ENCODE measurements at regions not wholly inside any gene's neighbourhood (a gene's known extent, or its start where the extent isn't known, plus 50 kb on each side); places are given as distances from the start of the nearest gene placed in this dataset.

DNA sequence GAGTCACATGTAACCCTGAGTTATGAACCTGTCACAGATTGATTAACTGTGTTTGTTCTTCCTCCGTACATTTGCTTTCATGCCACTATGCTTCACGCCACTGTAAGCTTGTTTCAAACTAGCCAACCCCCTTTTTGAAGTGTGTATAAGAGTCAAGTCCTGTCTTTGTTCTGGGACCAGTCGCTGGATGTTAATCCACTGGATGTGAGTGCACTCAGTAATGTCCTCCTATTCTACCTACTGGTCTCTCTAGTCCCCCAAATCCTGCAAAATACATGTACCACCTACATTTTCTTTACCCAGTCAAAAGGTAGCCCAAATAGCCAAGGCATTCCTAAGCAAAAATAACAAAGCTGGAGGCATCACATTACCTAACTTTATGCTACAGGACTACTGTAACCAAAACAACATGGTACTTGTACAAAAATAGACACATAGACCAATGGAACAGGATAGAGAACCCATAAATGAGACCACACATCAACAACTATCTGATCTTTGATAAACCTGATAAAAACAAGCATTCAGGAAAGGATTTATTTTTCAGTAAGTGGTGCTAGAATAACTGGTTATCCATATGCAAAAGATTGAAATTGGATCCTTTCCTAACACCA is 1139.1 kb upstream of the SEMA6A start:
- DNase-seq (ENCODE audit: low spot score) = no peak

DNA sequence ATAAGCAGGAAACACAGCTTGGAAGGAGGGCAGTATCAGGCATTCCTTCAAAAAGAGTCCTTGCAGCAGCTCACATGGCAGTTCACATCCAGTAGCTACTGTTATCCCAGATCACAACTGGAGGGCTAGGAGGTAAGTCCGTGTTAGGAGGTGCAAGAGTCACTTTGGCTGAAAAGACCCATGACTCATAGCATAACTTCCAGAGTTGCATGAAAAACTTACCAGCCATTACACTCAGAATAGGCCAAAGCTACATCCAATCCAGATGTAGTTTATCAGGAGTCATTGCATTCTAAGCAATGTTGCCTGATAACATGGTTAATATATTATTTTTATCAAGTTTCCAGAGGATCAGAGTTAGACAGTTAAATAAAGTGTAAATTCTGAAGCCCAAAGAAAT is 1126.4 kb upstream of the SEMA6A start:
- DNase-seq (ENCODE audit: low spot score) = peak; percentile 2

DNA sequence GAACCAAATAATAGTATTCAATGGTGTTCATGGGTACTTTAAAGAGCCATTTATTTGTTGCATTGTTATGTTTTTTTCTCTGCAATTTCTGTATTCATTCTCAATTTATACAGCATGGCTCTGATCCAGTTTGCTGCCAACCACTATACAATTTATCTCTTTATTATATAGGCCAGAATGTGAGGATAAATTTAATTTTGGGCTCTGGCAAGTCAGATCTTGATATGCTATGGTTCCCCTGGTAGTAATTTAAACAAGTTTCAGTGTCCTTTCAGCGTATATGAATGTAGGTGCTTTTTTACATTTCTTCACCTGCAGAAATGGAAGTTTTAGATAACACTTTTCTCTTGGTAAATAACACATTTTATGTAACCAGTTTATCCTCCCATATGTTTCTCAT is 1118.0 kb upstream of the SEMA6A start:
- DNase-seq (ENCODE audit: low spot score) = no peak

DNA sequence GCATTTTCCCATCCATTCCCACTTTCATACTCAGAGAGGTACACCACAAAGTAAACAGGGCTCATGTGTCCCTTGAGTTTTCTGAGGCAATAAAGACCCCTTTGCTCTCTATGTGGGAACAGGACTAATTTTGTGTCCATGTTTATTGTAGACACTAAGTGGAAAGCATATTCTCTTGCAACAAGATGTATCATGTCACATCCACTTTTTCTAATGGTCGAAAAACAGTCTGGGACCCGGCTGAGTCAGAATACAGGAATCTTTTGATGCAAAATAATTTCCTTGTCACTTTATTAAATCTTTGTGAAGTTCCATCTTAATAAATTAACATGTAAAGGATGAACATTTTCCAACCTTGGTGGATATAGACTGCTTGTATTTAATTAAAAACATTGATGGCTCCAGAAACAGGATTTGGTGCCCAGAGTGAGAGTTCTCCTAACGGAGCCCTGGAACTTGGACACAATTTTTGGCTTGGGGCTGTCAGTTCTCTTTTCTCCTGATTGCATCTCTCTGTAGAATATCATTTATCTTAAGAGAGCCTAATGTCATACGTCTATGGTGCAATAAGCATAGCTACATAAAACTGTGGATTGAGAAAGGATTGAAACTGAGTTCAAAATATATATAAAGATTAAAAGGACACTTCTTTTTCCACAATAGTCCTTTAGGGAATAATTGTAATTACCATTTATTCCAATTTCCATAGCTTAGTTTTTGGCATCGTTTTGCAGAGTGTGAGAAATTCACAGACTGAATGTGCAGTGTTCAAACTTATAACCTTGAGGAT is 1116.7 kb upstream of the SEMA6A start:
- DNase-seq (ENCODE audit: low spot score) = no peak

DNA sequence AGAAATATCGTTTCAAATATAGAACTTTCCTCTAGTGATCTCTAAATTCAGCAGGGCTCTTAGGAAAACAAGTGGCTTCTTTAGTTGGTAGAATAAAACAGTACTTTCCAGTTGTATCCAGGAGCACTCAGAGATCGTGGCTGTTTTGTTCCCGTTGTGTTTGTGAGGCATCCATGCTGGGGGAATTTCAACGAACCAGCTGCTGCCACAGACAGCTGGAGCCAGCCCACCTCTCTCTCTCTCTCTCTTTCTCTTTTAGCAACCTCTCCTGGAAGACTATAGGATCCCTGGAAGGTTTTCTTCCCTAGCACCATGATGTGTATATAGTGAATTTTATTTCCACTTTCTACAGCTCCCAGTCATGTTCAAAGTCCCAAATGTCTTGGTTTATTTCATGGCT is 1116.0 kb upstream of the SEMA6A start:
- no peak for DNase-seq (ENCODE audit: low spot score)

DNA sequence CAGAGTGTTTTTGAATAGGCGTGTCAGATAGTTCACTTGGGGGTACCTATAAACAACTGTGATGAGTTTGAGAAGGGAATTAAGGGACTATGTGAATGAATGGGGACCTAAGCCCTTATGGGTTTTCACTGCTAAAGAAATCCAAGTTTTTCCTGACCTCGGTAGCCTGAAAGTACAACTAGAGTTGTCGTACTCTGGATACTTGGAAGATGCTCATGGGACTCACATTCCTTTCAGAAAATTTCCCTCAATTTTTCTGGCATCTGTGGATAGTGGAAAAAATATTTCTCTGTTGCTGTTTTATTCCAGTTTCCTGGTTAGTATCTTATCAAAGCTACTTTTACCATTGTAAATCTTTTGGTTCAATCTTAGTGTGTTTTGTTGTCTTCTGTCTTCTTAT is 1112.3 kb upstream of the SEMA6A start:
- no peak for DNase-seq (ENCODE audit: low spot score)

DNA sequence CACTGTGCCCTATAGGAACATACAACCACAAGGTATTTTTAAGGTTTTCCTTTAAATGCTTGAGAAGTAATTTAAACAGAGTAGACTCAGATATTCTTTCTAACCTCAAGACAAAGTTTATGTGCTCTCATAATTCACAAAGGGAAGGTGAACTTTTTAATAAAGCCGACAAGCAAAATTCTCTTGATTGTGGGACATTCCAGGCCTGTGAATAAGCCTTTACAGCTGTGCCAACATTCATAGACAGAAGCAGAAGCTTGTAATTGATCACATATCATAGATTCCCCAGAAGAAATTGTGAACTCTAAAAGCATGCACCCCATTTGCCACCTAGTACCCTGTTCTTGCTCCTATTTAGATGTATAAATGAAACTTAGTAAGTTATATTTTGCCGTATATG is 1107.8 kb upstream of the SEMA6A start:
- no peak for DNase-seq (ENCODE audit: low spot score)

DNA sequence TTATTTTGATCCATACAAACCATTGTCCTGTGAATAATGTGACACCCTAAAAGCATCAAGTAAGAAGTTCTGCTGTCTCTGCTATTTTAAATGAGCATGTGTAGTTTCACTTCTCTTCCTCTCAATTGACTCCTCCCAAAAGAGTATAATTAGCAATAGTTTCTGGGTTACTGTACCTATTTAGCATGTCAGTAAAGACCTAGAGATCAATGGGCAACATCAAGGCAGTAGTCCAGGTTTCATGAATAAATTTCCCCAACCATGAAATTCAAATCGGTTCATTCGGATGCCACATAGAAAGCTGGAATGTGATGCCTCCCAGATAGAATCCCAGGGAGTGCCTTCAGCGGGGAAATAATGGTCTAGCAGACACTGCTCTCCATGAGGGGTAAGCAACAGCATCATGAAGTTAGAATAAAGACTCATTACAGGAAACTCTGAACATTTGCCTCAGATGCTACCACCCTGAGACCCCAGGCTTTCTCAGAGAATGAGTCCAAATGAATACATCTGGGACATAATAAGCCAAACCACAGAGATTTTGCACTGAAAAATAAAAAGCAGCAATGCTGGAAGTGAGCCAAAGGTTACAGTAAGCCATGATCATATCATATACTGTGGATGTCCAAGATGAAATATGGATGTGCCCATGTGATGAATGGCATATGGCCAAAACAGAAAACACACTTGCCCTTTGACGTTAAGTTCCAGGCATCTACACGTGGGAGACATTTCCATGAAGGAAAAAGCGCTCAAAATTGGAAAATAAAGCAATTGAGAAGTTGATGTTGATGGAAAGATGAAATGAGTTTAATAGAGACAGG is 1107.0 kb upstream of the SEMA6A start:
- no peak for DNase-seq (ENCODE audit: low spot score)

DNA sequence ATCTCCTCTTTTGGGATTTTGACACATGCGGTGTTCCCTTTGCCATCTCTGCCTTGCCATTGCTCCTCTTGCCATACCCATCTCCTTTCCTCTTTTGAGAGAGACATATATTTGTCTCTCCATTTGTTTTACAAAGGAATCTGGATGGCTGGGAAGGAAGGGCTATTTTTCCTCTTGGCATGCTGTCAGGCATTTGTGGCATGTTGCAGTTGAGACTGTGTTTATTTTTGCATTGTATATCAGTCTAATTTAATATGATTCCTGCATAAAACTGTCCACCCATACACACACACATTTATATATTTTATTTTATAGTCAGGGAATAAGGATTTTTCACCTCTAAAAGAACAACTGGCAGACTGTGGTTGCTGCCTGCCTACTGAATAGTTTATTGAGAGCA is 1105.8 kb upstream of the SEMA6A start:
- DNase-seq (ENCODE audit: low spot score) = no peak

DNA sequence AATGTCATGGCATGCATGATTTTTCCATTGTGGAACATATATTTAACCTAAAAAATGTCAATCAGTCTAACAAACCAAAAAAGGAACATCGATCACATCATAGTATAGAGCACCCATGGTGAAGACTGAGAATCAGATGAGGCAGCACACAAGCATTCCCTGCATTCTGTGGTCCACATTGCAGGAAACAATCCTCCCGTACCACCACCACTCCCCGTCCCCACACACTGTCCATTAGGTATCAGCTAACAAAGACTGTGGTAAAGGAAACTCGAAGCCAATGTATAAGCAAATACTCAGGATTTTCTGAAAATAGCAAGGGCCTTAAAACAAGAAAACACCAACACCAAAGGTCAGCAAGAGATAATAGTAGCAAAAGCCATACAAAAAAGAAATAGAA is 1104.4 kb upstream of the SEMA6A start:
- no peak for DNase-seq (ENCODE audit: low spot score)

DNA sequence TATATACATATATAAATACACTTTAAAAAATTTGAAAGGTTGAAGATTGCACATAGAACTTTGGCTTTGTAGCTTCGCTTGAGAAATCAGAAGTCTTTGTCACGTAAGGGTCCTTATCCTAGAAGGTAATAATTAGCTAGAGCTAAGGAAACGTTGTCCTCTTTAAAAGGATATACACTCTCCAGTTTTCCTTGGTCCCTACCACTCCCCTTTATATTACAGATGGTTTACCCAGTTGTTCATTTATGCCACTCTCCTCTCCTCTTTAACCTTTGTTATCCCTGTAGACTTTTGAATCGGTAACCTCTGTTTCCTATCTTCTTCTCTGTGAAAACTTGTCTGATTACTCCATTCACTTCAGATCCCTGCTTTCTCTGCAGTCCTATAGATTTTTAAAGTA is 1101.0 kb upstream of the SEMA6A start:
- DNase-seq (ENCODE audit: low spot score) = no peak

DNA sequence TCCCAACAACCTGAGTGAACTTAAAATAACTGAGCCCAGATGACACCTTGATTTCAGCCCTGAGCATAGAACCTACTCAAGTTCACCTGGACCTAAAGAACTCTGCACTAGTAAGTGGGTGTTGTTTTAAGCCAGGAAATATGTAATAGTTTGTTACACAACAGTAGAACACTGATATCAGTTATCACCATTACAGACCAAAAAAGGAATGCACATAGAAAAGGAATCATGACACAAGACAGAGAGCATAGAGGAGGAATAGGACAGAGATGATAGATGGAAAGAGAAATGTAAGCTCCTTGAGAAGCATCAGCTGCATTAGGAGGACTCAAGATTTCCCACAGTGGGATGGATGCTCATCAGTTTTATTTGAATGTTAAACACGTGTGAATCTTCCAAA is 1096.9 kb upstream of the SEMA6A start:
- no peak for DNase-seq (ENCODE audit: low spot score)

DNA sequence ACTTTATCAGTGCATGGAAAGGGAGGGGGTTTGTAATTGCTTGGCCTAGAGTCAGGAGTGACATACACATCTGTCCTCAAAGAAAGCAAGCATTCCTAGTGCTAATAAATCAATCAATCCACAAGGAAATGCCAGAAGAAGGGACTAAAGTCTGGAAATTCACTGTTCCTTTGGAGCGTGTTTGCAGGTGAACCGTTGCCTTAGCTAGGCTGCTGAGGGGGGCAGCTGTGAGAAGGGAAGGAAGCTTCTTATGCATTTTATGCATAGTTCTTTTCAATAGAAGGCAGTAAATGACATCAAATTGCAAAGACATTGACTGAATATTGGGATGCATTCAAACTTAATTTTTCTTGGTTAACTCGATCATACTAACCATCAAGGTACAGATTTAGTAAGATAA is 1092.5 kb upstream of the SEMA6A start:
- DNase-seq (ENCODE audit: low spot score) = no peak

DNA sequence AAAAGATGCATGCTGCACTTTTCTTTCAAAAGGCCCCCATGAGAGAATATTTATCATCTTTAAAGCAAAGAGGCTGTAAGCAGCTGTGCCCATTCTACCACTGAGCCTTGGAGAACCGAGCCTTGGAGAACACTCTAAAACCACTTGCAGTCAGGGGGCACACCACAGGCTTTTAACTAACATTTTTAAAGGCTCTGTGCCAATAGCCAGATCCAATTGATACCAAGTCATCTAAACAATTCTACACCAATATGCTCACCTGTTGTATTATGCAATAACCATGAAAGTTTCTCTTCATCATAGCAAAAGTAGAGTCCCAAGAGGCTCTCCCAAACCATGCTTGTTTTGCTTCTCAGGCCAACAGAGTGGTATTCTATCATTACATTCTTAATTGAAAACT is 1090.5 kb upstream of the SEMA6A start:
- no peak for DNase-seq (ENCODE audit: low spot score)

DNA sequence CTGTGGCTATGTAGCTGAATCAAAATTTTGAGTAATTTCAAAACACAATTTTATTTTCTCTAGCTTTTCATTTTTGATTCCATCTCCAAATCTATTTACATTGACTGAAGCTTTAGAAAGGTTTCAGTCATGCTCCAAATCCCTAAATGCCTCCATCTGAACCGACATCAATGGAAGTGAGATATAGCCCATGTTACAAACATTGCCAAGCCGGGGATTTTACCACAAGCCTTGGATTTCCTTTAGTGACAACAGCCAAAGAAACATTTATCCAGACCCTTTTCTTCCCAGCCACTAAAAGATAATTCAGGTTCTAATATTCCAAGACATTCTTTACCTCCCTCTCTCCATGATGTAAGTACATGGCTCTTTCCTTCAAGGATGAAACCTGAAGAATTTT is 1087.7 kb upstream of the SEMA6A start:
- no peak for DNase-seq (ENCODE audit: low spot score)

DNA sequence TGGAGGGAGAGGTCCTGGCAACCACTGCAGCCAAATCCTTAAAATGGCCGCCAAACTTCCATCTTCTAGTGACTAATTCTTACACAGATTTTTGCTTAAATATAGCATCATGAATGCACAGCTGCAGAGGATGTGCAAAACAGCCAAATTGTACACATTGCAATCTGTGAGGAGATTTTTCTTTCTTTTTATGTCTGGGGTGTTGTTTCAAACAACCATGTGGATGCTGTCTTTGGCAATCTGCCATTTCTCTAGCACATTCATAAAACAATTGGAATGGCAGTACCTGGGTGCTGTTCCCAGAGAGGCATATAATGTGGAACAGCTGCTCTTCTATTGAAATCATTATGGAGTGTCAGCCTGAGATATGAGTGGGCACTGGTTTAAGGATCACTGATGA is 1082.9 kb upstream of the SEMA6A start:
- DNase-seq (ENCODE audit: low spot score) = no peak

DNA sequence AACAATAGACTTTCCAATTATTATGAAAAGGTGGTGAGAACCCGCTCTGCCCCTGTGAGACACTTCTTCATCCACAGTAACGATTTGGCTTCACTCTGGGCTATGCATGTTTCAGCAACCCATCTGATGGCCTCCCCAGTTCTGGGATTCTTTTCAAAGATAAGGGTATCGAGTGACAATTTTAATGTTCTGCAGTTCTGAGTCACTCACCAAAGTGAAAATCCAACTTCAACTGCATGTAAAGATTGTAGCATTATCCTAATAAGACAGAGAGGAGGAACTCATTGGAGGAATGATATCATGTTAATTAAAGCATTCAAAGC is 1078.3 kb upstream of the SEMA6A start:
- DNase-seq (ENCODE audit: low spot score) = no peak

DNA sequence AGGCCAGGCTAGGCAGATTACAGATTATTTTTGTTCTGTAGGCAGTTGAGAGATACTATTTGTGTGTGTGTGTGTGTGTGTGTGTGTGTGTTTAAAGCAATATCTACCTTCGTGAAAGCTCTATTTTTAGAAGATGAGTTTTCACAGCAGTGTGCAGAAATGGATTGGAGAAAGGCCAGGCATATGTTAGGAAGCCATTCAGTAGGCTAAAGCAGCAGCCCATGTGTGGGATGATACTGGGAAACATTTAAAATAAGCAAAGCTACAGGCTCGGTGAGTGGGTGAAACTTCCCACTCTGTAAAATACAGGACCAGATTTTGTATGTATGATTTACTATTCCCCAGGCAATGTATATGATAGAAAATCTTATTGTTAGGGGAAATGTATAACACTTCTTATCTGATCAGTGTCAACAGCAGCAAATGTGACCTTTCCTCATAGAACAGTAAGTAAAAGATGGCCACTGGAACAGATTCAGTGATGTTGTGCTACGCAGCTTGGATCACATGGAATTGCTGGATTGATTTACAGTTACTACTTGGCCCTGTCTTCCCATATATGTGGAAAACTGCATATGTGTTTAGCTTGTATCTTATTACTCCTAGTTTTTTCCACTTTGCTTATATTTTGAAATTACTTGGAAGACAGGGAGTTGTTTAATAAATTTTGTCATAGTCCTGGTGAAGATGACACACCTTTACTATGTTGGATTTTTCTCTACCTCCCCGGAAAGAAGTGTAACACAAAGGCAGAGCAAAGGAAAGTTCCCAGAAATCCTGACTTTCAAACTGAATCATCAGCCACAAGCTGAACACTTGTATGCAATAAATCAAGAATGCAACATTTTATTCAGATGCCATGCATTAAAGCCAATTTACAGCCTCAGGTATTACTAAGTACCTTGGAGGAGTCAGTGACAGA is 1077.7 kb upstream of the SEMA6A start:
- no peak for DNase-seq (ENCODE audit: low spot score)

DNA sequence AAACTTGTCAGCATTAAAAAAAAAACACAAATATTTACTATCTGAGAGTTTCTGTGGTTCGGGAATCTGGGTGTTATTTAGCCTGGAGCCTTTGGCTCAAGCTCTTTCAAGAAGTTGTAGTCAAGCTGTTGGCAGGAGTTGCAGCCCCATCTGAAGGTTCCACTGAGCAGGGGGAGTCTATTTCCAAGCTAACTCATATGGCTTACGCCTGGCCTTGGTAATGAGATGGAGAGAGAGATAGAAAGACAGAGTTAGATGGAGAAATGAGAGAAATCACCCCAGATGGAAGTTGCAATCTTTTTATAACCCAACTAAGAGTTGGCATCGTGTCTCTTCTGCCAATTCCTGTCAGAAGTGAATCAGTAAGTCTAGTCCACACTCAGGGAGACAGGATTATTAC is 1075.2 kb upstream of the SEMA6A start:
- no peak for DNase-seq (ENCODE audit: low spot score)

DNA sequence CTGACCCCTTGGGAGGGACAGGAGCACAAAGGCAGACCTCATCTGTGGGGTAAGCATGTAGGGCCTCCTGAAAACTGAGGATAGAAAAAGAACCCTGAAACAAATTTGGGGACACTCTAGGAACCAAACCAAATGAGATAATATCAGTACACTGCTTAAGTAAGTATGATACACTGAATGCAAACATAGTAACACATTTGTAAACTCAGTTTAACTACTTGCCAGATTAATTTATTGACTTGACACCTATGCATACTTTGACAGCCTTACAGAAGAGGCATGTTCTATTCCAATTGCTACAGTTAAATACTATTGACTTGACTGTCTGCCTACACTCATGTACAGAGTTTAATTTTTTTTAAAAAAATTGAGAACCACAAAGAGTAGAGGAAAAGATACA is 1070.8 kb upstream of the SEMA6A start:
- DNase-seq (ENCODE audit: low spot score) = no peak

DNA sequence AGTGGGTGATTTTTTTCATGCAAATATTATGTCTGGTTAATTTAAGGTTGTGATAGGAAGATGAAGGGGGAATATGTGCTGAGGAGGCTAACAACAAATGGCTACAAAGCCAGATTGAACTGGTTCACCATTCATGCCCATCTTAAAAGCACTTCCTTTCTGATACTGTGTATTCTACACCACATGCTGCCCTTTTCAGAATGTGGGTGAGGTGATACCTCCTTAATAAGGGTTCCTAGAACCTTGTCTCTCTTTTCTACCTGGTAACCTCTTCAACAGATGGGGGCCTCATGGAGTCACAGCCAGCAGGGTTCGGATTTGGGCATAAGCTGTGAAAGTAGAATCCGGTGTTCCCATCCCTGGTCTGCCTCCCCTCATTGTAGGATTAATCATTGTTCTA is 1064.0 kb upstream of the SEMA6A start:
- DNase-seq (ENCODE audit: low spot score) = no peak

DNA sequence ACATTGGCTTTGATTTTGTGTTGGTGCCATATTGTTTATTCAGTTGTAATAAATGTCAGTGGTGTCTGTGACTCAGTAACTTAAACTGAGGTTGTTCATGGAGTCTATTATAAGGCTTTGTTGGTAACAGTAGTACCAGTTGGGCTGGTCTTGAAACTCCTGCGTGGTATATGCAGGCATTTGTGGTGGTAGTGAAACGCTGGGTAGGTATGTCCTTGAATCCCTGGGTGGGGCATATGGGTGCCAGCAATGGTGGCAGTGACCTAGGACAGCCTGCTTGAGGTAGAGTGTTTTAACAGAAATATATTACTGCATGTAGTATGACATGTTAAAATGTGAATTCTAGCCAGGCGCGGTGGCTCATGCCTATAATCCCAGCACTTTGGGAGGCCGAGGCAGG is 1058.5 kb upstream of the SEMA6A start:
- no peak for DNase-seq (ENCODE audit: low spot score)

Data from RKO (cell line).